HG02610 (cell line): ENCODE measurements at regions not wholly inside any gene's neighbourhood (a gene's known extent, or its start where the extent isn't known, plus 50 kb on each side); places are given as distances from the start of the nearest gene placed in this dataset.

Experiments
- ATAC-seq: cut with Tn5 transposase; IDR thresholded peaks from one replicate; pipeline ENCODE4 v1.9.1; 2021; ENCODE audit warnings: mild to moderate bottlenecking, moderate library complexity; ENCODE audit not compliant: unreplicated experiment

DNA sequence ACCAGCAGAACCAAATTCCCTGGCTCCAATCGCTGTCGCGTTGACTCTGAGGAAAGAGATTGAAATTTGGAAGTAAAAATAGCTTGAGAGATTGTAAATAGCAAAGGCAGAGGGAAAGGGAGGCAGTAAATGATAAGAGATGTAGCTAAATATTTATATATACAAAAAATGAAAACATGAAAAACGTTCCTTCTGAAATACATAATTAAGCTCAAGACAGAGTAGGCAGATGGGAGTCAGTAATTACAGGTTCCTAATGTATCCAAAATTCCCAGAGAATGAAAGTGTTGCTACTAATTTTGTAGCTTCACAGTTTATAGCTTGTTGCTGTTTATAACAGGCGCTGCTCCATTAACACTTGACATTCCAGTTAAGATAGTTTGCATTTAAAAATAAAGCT is 648.7 kb downstream of the KCNA4 start:
- no peak for ATAC-seq

DNA sequence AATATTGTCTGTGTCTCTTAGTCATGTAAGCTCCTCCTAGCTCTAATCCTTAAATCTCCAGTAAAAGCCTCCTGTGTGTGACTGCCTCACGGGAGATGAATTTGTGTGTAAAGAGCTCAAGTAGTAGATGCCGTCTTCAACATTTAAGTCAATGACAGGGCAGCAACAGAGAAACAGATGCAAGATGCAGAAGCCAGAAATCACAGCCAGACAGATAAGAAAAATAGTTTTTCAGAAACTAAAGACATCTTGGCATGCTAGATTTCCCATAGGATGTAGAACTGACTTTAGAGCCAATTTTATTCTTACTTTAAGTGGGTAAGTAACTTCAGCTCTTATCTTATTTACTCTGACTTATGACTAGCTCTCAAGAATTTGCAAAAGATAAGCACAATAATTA is 652.8 kb downstream of the KCNA4 start:
- no peak for ATAC-seq

DNA sequence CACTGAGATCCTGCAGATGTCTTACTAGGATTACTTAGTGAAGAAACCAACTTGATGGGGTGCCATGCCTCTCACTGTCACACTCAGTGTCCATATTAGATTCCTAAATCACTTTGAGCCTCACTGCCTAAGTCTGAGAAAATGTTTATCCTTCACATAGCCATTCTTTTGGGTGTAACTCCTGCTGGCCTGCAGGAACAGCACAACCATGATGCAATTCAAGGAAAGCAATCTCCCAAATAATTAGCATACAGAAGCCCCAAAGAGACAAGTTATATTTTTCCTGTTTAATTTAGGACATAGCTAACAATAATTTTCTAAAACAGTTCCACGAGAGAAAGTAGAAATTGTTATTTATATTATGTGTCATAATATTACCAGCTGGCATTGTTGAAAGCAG is 655.5 kb downstream of the KCNA4 start:
- ATAC-seq = no peak

DNA sequence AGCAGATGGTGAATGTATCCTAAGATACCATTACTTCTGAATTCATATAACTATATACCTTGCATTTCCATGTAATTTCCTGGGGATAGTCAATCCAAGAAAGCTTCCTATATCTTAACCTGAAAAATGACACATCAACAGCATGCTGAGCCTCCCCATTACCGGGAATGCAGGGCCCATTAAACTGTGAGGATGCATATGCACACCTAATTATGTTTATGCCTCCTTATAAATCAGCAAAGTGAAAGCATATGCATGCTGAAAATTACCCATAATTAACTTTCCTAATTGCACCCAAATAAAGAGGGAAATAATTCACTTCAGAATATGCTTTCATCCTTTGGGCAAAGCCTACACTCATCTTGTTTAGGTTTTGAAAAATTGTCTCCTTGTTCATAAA is 663.0 kb downstream of the KCNA4 start:
- ATAC-seq = no peak

DNA sequence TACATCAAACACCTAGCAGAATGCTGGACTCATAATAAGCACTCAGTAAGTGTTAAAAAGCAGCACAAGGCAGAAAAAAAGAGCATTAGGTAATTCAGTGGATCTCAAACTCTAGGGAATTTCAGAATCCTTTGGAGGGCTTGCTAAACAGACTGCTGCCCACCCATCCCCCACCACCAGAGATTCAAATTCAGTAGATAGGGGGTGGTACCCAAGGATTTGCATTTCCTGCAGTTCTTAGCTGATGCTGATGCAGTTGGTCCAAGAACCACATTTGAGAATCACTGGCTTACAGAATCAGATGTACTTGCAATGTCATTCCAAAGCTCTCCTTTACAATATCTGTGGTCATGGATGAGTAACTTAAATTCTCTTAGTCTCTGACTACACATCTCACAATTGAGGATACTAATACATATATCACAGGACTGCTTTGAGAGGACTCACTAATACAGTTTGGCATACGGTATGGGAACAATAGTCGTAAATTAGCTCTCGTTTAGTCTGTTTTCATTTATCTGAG is 664.5 kb downstream of the KCNA4 start:
- ATAC-seq = no peak

DNA sequence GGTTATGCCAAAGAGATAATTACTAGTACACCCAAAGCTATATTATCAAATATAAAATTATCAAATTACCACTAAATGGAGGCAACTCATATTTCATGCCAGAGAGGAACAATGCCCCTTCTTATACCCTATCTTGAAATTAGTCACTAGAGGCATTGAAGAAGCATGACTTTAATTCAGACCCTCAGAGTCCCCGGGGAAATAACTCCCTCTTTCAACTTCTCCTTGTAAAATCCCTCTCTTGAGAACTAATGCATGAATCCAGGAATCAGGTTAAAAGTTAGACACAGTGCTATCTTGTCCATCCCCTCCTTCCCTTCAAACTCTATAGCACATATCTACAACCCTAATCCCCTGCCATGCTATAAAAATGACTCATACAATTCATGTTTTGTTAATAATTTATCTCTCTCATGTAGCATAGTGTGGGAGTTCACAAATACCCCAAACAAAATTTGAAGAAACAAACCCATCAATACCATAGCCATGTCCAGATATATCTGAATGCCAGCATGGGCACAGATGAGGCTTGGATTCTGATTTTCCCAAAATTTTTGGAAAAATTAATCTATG is 665.4 kb downstream of the KCNA4 start:
- ATAC-seq = no peak

DNA sequence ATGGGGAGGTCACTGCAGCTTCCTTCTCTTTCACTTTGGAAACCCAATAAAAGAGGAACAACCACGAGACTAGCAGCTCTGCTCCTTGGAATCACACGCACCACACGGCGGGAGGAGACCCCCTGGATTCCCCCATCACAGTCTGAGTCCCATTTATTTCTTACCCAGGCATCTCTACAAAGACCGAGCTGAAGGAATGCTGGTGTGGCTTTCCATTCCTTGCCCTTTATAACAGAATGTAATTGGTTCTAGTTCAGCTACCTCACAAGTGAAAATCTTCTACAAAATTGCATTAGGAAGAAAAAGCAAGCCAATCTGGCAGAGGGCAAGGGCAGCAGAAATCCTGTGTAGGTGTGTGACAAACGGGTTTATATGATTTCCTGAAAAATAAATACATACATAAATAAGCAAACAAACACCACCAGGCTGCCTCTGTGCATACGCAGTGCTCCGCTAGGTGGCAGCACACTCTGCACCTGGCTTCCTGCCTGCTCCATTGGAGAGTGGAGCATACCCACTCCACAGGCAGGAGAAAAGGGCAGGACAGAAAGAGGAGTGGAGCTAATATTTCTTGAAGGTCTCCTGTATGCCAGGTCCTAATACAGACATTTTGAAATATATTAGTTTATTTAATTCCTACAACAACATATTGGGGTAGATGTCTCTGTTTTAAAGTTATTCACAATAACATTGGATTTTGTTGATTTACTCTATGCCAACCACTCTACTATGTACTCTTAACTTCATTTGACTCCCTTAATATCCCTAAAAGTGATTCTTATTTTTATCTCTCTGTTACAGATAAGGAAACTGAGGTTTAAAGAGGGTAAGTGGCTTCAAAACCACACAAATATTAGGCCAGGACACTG is 673.1 kb downstream of the KCNA4 start:
- peak; percentile 97 for ATAC-seq

DNA sequence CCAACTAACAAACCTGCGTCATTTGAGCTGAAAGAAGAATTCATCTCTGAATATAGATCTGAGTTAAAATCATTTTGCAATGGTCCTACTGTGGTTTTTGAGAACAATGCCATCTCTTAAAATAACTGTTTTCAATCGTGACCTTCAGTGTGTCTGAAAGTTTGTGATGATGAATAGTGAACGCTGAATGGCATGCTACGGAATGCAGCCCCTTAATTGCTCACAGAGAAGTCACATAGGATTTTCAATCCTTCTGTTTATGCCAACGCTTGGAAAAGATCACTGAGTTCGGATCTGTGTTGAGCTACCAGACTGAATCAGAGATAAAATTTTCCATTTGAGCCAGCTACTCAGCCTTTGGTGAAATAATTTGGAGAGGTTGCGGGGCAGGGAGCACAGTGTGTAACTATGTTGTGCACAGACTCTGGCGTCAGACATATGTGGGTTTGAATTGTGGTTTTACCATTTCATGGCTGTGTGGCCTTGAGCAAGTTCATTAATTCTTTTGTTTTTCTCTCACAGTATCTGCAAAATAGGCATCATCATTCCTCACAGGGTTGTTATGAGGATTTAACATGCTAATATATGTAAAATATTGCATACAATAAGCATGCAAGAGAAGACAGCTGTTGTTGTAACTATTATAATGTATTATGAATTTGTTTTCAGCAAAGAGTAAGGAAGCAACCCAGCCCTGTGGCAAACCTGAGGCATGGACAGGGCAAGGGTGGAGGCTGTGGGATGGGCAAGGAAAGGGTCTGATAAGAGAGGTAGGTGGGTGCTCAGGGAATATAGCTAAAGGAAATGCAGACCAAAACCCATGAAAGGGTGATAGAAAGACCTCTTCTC is 679.9 kb downstream of the KCNA4 start:
- no peak for ATAC-seq

DNA sequence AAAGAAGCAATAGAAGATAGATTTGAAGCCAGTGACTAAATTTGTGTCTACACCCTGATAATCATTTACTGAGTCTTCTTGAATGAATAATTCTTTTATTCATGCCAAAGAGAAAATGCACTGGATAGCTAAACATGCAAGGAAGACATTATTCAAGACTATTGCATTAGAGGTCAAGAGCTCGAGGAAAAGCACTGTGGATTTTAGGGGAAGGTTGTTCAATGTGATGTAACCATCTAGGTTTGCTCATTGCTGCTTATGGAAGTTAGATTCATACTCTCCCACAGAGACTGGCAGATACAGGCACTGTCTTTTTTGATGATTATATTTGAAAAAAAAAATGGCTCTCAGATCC is 682.1 kb downstream of the KCNA4 start:
- no peak for ATAC-seq

DNA sequence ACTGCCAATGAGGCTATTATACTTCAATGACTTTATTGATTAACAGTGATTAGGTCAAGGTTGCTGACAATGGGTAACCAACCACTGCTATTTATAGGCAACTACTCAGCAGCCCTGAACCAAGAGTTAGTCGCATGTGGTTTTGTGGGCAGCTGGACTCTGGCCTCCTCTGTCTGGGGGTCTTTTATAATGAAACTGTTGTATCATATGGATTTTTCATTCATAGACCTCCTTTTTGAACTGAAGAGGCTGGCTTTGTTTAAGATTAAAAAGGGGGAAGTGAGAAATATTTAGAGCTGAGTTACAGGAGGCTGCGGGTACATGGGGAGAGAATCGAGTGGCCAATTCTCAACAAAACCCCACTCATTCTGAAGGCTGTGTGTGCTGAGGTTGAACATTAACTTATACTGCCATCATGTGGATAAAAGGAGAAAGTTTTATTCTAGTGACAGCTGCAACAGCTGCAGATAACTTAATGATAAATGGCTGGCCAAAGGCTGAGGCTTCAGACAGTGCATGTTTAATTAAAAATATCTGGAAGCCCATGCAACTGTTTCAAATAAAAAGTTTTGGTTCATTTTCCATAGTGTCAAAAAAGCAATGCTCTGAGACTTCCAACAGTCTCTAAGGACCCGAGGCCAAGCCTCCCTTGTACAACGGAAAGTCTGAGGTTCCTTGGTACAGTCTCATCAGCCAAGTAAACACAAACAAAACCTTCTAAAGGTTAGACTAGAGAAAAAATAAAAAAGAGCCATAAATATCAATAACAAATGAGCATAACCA is 682.6 kb downstream of the KCNA4 start:
- ATAC-seq = peak; percentile 81

DNA sequence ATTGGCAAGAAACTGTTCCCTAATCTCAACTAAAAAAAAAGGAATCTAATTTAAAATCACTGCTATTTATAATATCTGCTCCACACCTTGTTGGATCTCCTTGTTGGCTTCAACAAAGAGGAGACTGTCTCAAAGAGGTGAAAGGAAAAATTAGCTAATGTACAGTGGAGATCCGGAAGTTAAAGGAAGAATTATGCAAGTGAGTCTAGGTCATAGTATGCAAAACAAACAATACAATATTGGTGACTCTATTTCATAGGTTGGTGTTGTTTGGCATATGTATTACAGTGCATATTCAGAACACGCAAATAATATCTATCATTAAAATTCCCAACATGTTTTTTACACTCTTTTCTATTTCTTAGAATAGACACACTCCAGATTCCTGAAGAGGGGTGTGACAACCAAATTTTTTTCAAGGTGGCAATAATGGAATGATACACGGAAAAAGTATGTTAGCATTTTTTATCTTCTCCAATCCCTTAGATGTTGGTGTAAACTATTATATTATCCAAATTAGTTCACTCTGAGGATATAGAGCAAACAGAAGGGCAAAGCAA is 685.3 kb downstream of the KCNA4 start:
- no peak for ATAC-seq

DNA sequence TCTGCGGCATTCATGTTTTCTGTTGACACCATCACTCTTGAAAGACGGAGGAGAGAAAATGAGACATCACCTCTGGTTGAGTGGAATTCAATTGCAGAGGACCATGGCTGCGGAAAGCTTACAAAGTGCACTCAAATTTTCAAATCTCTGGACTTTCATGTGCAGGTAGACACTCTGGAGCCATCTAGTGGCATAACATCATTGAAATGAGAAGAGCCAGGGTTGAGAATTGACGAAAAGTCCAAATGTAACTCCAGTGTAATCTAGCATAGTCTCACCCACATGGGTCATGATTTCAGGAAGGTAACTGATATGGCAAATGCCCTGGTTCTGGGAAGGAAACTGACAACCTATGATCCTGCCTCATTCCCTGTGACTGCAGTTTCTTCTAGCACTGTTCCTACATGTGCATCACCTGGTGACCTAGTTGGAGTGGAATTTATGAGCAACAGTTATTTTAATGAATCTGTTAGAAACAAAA is 687.8 kb downstream of the KCNA4 start:
- no peak for ATAC-seq

DNA sequence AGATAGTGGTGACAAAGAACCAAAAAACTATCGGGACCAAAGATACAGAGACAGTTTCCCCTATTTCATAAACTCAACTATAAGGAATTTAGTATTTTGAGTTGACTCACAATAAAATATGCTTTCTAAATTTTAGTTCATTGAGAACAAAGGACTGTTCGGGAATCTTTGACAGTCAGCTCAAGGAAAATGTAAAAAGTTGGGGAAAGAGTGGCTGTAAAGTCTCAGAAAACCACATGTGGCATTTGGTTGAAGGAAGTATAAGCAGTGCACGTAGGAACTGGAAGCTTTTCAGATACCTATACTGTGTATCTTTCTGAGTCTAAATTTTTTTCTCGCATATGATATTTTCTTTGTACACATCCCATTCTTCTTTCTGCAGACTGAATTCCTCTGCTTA is 688.9 kb downstream of the KCNA4 start:
- ATAC-seq = no peak

DNA sequence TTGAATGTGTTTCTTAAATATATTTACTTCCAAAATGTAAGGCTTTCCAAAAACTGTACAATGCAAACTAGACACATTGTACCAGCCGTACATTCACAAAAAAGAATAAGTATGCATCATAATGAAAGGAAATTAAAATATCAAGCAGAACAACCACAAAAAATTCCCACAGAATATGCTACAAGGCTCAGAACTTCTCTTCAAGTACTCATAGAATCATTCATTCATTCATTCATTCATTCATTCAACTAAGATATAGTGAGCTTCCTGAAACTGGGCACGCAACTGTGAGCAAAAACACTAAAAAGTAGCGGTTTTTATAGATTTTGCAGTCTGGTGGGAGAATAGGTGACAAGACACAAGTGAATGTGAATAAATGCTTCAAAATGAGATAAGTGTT is 690.1 kb downstream of the KCNA4 start:
- no peak for ATAC-seq

DNA sequence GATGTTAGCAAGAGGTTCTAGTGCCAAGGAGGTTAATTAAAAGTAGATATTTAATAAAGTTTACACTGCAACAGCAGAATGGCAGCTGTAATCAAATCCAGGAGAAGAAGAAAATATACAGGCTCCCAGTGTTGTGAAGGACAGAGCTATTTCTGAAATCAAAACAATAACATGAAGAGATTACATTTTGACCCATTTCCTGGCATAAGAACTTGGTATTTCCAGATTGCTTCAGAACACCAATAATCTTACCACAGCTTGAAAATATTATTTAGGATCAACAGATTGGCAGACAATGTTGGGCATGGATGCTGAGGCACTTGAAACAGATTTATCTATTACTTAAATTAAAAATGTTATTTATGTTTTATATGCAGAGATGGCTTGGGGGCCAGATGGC is 692.5 kb downstream of the KCNA4 start:
- ATAC-seq = no peak

DNA sequence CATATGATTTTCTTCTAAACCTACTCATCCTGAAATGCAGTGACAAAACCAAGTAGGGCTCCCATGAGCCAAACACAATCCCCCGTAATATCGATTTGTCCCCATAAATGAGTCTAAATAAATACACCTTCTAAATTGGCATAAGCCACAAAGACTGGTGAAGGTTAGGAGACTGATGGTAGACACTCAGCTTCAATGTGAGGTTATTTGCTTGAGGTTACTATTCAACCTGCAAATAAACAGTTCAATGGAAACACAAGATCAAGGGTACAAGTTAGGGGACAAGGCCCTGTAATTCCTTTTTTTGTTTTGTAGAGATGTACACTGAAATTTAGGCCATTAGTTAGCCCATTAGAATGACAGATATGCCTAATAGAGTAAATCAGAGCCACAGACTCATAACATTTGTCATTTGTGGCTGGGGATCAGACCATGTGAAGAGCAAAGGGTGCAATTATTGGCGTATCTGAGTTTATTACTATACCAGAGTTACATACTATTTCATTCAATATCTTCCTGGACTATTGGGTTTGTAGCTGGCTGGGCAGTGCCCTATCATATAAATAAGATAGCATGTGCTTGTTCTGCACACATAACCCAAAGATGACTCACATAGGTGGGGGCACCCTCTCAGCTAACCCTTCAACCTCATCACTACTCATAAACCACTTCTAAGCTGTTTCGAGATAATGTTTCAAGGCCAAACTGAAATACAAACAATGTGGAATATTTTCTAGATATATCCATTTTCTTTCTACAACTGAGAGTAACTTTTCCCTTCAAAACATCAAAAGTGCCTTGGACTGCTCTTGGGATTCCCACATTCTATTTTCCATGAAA is 695.3 kb downstream of the KCNA4 start:
- no peak for ATAC-seq

DNA sequence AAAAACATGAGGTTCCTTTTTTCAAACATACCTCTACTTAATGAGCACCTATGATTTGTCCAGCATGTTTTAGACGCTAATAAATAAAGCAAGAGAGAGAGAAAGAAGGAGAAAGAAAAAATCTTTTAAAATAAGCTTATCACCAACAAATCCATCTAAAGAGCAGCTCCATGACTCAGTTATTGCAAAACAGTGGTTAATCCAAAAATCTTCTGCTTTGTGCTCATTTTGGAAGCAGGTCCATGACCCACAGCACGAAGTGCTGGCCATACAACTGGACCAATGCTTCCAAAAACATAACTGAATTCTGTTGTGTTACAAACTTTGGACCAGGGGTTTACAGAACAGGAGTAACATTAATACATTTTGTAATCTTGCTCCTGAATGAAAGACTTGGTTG is 696.6 kb downstream of the KCNA4 start:
- ATAC-seq = no peak

DNA sequence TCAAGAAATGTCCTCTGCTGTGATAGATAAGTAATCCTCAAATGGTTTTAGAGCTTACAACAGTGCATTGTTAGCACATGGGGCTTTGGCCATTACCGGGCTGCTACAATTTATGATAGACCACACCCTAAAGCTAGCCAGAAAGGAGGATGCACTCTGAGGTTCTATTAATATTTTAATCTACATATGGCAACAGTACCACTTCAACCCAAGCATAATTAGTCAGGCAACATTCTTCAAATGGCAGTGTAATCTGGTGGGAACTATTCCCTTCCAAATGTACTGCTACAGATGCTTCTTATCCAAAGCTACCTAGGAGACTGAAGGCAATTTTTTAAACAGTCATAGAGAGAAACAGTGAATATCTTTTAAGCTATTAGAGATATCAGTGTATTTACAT is 697.6 kb downstream of the KCNA4 start:
- ATAC-seq = no peak

DNA sequence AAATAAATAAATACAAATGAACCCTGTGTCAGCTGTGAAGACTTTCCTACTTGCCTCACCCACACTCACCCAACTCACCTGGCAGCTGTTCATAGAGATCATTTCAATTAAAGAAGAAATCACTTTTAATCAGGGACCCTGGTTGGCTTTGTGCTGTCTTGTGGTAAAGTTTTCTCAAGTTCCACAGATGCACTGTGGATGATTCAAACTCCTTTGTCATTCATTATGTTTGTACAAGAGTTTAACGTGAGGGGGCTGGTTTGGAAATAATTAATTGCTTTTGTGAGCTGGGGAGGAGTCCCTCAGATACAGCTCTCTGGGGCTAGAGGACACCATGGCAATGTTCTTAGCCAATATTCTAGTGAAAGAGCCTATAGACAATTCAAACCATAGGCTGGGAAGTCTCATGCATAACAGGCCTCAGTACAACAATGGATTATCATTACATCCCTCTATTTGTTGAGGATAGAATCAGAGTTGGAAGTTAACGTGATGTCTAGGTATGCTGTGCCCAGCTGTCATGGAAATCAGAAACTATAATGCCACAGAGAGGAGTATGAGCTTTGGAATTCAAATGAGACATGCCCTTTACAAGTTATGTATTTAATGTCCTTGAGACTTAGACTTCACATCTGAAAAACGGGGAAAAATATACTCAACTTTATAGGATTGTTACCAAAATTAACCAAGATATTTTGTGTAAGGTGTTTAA is 698.5 kb downstream of the KCNA4 start:
- no peak for ATAC-seq
